ENCODE measurements at regions not wholly inside any gene's neighbourhood (a gene's known extent, or its start where the extent isn't known, plus 50 kb on each side); places are given as distances from the start of the nearest gene placed in this dataset.

GRCh38 chr3:154584974-154585373 lies 155.0 kb upstream of the GPR149 start:
- Histone ChIP-seq H3K4me3 (ENCODE audit: insufficient read depth, low read length) (no peak overlapping the region), H3K27ac (ENCODE audit: low read depth, low read length) (no peak overlapping the region), H3K36me3 (ENCODE audit: insufficient read depth, low read length) (no peaks in the 10 kb centered on the region), H3K4me2 (ENCODE audit: insufficient read depth, low read length) (no peak overlapping the region), H3K4me1 (ENCODE audit: insufficient read depth, low read length) (no peaks in the 10 kb centered on the region), H4K20me1 (ENCODE audit: insufficient read depth, low read length) (no peaks in the 10 kb centered on the region), H2AFZ (ENCODE audit: low read length) (no peak overlapping the region), H3K27me3 (ENCODE audit: insufficient read depth, low read length) (no peaks in the 10 kb centered on the region), H3K9me3 (ENCODE audit: low read depth, low read length) (no peaks in the 10 kb centered on the region), H3K79me2 (ENCODE audit: insufficient read depth, low read length) (no peaks in the 10 kb centered on the region)
- DNase-seq (ENCODE audit: insufficient read length, low spot score, missing footprints): no peak
- TF ChIP-seq CTCF (IDR thresholded peaks at IDR 0.05; ENCODE audit: extremely low read depth, low read depth, low read length): no peak

- no peak overlapping the region for H3K4me2 ChIP-seq (ENCODE audit: insufficient read depth, low read length)
- DNase-seq (ENCODE audit: insufficient read length, low spot score, missing footprints): no peak
- TF ChIP-seq CTCF (IDR thresholded peaks at IDR 0.05; ENCODE audit: extremely low read depth, low read depth, low read length): no peak
- H3K79me2 ChIP-seq (ENCODE audit: insufficient read depth, low read length): no peaks in the 10 kb centered on the region
- H3K4me3 ChIP-seq (ENCODE audit: insufficient read depth, low read length): no peak overlapping the region
- no peaks in the 10 kb centered on the region for H4K20me1 ChIP-seq (ENCODE audit: insufficient read depth, low read length)
- H2AFZ ChIP-seq (ENCODE audit: low read length): no peak overlapping the region
- no peaks in the 10 kb centered on the region for H3K9me3 ChIP-seq (ENCODE audit: low read depth, low read length)
- H3K27me3 ChIP-seq (ENCODE audit: insufficient read depth, low read length): no peaks in the 10 kb centered on the region
- H3K36me3 ChIP-seq (ENCODE audit: insufficient read depth, low read length): no peaks in the 10 kb centered on the region
- H3K4me1 ChIP-seq (ENCODE audit: insufficient read depth, low read length): no peaks in the 10 kb centered on the region
- no peak overlapping the region for H3K27ac ChIP-seq (ENCODE audit: low read depth, low read length)
Observed at GRCh38 chr3:154584041-154584440, 154.1 kb upstream of the GPR149 start.

- H4K20me1 ChIP-seq (ENCODE audit: insufficient read depth, low read length): no peaks in the 10 kb centered on the region
- H3K4me2 ChIP-seq (ENCODE audit: insufficient read depth, low read length): no peak overlapping the region
- no peaks in the 10 kb centered on the region for H3K36me3 ChIP-seq (ENCODE audit: insufficient read depth, low read length)
- H3K79me2 ChIP-seq (ENCODE audit: insufficient read depth, low read length): no peaks in the 10 kb centered on the region
- TF ChIP-seq CTCF (IDR thresholded peaks at IDR 0.05; ENCODE audit: extremely low read depth, low read depth, low read length): no peak
- H3K27me3 ChIP-seq (ENCODE audit: insufficient read depth, low read length): no peaks in the 10 kb centered on the region
- no peak overlapping the region for H3K27ac ChIP-seq (ENCODE audit: low read depth, low read length)
- H3K4me3 ChIP-seq (ENCODE audit: insufficient read depth, low read length): no peak overlapping the region
- H3K4me1 ChIP-seq (ENCODE audit: insufficient read depth, low read length): no peaks in the 10 kb centered on the region
- H2AFZ ChIP-seq (ENCODE audit: low read length): no peak overlapping the region
- DNase-seq (ENCODE audit: insufficient read length, low spot score, missing footprints): no peak
- no peaks in the 10 kb centered on the region for H3K9me3 ChIP-seq (ENCODE audit: low read depth, low read length)
Observed at GRCh38 chr3:154583086-154583634, 153.2 kb upstream of the GPR149 start.

- no peak for TF ChIP-seq CTCF (IDR thresholded peaks at IDR 0.05; ENCODE audit: extremely low read depth, low read depth, low read length)
- H3K79me2 ChIP-seq (ENCODE audit: insufficient read depth, low read length): no peaks in the 10 kb centered on the region
- no peak for DNase-seq (ENCODE audit: insufficient read length, low spot score, missing footprints)
- no peaks in the 10 kb centered on the region for H3K4me1 ChIP-seq (ENCODE audit: insufficient read depth, low read length)
- no peaks in the 10 kb centered on the region for H4K20me1 ChIP-seq (ENCODE audit: insufficient read depth, low read length)
- H3K27me3 ChIP-seq (ENCODE audit: insufficient read depth, low read length): no peaks in the 10 kb centered on the region
- H3K27ac ChIP-seq (ENCODE audit: low read depth, low read length): no peak overlapping the region
- H3K9me3 ChIP-seq (ENCODE audit: low read depth, low read length): no peaks in the 10 kb centered on the region
- H2AFZ ChIP-seq (ENCODE audit: low read length): no peak overlapping the region
- no peak overlapping the region for H3K4me2 ChIP-seq (ENCODE audit: insufficient read depth, low read length)
- no peak overlapping the region for H3K4me3 ChIP-seq (ENCODE audit: insufficient read depth, low read length)
- no peaks in the 10 kb centered on the region for H3K36me3 ChIP-seq (ENCODE audit: insufficient read depth, low read length)
Observed at GRCh38 chr3:154582501-154582900, 152.5 kb upstream of the GPR149 start.
